ENCODE measurements at regions not wholly inside any gene's neighbourhood (a gene's known extent, or its start where the extent isn't known, plus 50 kb on each side); places are given as distances from the start of the nearest gene placed in this dataset.

DNA sequence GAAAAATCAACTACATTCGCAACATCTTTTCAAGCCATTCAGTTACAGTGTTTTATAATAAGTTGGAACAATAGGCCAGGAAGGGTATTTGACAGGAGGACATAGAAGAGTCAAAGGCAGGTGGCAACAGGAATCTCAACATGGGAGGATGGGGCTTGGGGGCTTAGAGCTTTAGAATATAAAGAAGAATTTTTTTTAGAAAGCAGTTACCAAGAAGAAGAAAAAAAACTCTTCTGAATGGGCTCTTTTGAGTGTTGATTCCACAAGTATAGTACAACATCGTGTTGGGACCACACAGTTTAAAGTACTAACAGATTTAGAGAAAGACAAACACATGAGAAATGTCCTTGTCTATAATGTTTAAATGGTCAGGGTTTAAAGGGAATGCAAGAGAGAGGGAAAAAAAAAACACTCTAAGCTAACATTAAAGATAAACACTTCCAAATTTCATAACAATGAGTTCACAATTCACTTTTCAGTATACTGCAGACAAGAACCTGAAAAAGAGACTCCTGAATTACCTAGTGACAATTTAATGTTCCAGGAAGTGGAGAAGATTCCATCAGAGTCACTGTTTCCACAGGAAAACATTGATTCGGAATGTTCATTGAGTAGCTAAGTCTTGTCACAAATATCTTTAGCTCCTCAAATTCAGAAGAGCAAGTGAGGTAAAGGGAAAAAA is 282.3 kb downstream of the DEPDC1B start:
- Histone ChIP-seq H3K27ac (ENCODE audit: low read depth, low read length) (no peak overlapping the region), H3K4me3 (ENCODE audit: insufficient read depth, low read depth, low read length) (no peak overlapping the region), H2AFZ (ENCODE audit: low read depth, low read length) (no peak overlapping the region), H4K20me1 (ENCODE audit: insufficient read depth, low read length) (no peaks in the 10 kb centered on the region), H3K9ac (ENCODE audit: low read length) (no peak overlapping the region), H3K36me3 (ENCODE audit: insufficient read depth, low read length) (no peaks in the 10 kb centered on the region), H3K4me1 (ENCODE audit: insufficient read depth, low read length) (no peaks in the 10 kb centered on the region), H3K27me3 (ENCODE audit: insufficient read depth, low read length) (no peaks in the 10 kb centered on the region), H3K9me3 (ENCODE audit: insufficient read depth, low read depth, low read length) (no peaks in the 10 kb centered on the region), H3K79me2 (ENCODE audit: insufficient read depth, low read length) (no peaks in the 10 kb centered on the region), H3K4me2 (ENCODE audit: low read length) (no peak overlapping the region)
- DNase-seq (ENCODE audit: low read depth) (no peak), FAIRE-seq (no peak)
- TF ChIP-seq EZH2 (IDR thresholded peaks at IDR 0.05; ENCODE audit: insufficient read depth, low read length) = no peak
- TF ChIP-seq, protein P1, sequence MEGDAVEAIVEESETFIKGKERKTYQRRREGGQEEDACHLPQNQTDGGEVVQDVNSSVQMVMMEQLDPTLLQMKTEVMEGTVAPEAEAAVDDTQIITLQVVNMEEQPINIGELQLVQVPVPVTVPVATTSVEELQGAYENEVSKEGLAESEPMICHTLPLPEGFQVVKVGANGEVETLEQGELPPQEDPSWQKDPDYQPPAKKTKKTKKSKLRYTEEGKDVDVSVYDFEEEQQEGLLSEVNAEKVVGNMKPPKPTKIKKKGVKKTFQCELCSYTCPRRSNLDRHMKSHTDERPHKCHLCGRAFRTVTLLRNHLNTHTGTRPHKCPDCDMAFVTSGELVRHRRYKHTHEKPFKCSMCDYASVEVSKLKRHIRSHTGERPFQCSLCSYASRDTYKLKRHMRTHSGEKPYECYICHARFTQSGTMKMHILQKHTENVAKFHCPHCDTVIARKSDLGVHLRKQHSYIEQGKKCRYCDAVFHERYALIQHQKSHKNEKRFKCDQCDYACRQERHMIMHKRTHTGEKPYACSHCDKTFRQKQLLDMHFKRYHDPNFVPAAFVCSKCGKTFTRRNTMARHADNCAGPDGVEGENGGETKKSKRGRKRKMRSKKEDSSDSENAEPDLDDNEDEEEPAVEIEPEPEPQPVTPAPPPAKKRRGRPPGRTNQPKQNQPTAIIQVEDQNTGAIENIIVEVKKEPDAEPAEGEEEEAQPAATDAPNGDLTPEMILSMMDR (IDR thresholded peaks at IDR 0.05; ENCODE audit: insufficient read depth, low read depth, low read length) = no peak
- Mint-ChIP-seq H3K9me3 (ENCODE audit: unreplicated experiment) (peaks cover 13% of the 10 kb centered on the region), H3K4me1 (ENCODE audit: low read depth, unreplicated experiment) (no peaks in the 10 kb centered on the region), H3K36me3 (ENCODE audit: low read depth, unreplicated experiment) (no peaks in the 10 kb centered on the region), H3K27me3 (ENCODE audit: low read depth, unreplicated experiment) (no peaks in the 10 kb centered on the region), H3K4me3 (ENCODE audit: unreplicated experiment) (no peak overlapping the region), H3K27ac (ENCODE audit: unreplicated experiment) (no peak overlapping the region)

DNA sequence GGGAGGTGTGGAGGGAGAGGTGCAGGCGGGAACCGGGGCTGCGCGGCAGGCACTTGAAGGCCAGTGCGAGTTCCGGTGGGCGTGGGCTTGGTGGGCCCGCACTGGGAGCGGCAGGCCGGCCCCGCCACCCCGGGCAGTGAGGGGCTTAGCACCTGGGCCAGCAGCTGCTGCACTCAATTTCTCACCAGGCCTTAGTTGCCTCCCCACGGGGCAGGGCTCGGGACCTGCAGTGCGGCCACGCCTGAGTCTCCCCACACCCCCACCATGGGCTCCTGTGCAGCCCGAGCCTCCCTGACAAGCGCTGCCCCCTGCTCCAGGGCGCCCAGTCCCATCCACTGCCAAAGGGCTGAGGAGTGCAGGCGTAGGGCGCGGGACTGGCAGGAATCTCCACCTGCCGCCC is 284.5 kb downstream of the DEPDC1B start:
- no peak for TF ChIP-seq EZH2 (IDR thresholded peaks at IDR 0.05; ENCODE audit: insufficient read depth, low read length)
- TF ChIP-seq, protein P1 (IDR thresholded peaks at IDR 0.05; ENCODE audit: insufficient read depth, low read depth, low read length) = no peak
- no peaks in the 10 kb centered on the region for H3K36me3 Mint-ChIP-seq (ENCODE audit: low read depth, unreplicated experiment)
- Histone ChIP-seq H4K20me1 (ENCODE audit: insufficient read depth, low read length) (no peaks in the 10 kb centered on the region), H3K4me3 (ENCODE audit: insufficient read depth, low read depth, low read length) (no peak overlapping the region), H2AFZ (ENCODE audit: low read depth, low read length) (no peak overlapping the region), H3K27me3 (ENCODE audit: insufficient read depth, low read length) (no peaks in the 10 kb centered on the region), H3K36me3 (ENCODE audit: insufficient read depth, low read length) (no peaks in the 10 kb centered on the region), H3K9me3 (ENCODE audit: insufficient read depth, low read depth, low read length) (no peaks in the 10 kb centered on the region), H3K79me2 (ENCODE audit: insufficient read depth, low read length) (no peaks in the 10 kb centered on the region), H3K4me2 (ENCODE audit: low read length) (no peak overlapping the region), H3K9ac (ENCODE audit: low read length) (no peak overlapping the region), H3K4me1 (ENCODE audit: insufficient read depth, low read length) (no peaks in the 10 kb centered on the region), H3K27ac (ENCODE audit: low read depth, low read length) (no peak overlapping the region)
- no peaks in the 10 kb centered on the region for H3K4me1 Mint-ChIP-seq (ENCODE audit: low read depth, unreplicated experiment)
- peaks cover 10% of the 10 kb centered on the region for H3K9me3 Mint-ChIP-seq (ENCODE audit: unreplicated experiment)
- no peak for DNase-seq (ENCODE audit: low read depth)
- H3K27me3 Mint-ChIP-seq (ENCODE audit: low read depth, unreplicated experiment) = no peaks in the 10 kb centered on the region
- H3K27ac Mint-ChIP-seq (ENCODE audit: unreplicated experiment) = no peak overlapping the region
- no peak for FAIRE-seq
- H3K4me3 Mint-ChIP-seq (ENCODE audit: unreplicated experiment) = no peak overlapping the region

DNA sequence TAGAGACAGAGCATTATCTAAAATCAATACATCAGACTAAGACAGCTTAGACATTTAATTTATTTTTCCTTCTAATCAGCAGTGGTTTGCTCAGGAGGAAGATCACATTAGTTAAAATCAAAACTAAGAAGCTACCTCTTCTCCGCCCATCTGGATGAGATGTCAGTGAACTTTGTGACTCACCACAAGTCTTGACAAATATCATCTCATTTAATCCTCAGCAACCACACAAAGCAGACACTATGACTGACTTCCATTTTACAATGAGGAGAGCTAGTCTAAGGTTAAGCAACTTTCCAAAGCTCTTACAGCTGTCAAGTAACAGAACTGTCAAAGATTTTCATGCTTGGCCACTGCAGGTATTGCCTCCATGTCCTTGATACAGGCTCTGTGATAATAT is 289.5 kb downstream of the DEPDC1B start:
- Mint-ChIP-seq H3K27ac (ENCODE audit: unreplicated experiment) (no peak overlapping the region), H3K9me3 (ENCODE audit: unreplicated experiment) (no peaks in the 10 kb centered on the region), H3K27me3 (ENCODE audit: low read depth, unreplicated experiment) (peaks cover 3% of the 10 kb centered on the region), H3K36me3 (ENCODE audit: low read depth, unreplicated experiment) (no peaks in the 10 kb centered on the region), H3K4me1 (ENCODE audit: low read depth, unreplicated experiment) (no peaks in the 10 kb centered on the region), H3K4me3 (ENCODE audit: unreplicated experiment) (no peak overlapping the region)
- H3K27ac ChIP-seq (ENCODE audit: low read depth, low read length) = no peak overlapping the region
- H3K9ac ChIP-seq (ENCODE audit: low read length) = no peak overlapping the region
- no peaks in the 10 kb centered on the region for H3K9me3 ChIP-seq (ENCODE audit: insufficient read depth, low read depth, low read length)
- no peak overlapping the region for H3K4me3 ChIP-seq (ENCODE audit: insufficient read depth, low read depth, low read length)
- H3K27me3 ChIP-seq (ENCODE audit: insufficient read depth, low read length) = no peaks in the 10 kb centered on the region
- no peak overlapping the region for H2AFZ ChIP-seq (ENCODE audit: low read depth, low read length)
- H3K36me3 ChIP-seq (ENCODE audit: insufficient read depth, low read length) = no peaks in the 10 kb centered on the region
- no peaks in the 10 kb centered on the region for H3K4me1 ChIP-seq (ENCODE audit: insufficient read depth, low read length)
- H3K79me2 ChIP-seq (ENCODE audit: insufficient read depth, low read length) = no peaks in the 10 kb centered on the region
- no peaks in the 10 kb centered on the region for H4K20me1 ChIP-seq (ENCODE audit: insufficient read depth, low read length)
- TF ChIP-seq, protein P1 (IDR thresholded peaks at IDR 0.05; ENCODE audit: insufficient read depth, low read depth, low read length) = no peak
- no peak for TF ChIP-seq EZH2 (IDR thresholded peaks at IDR 0.05; ENCODE audit: insufficient read depth, low read length)
- DNase-seq (ENCODE audit: low read depth) = no peak
- no peak overlapping the region for H3K4me2 ChIP-seq (ENCODE audit: low read length)
- no peak for FAIRE-seq
